ENCODE measurements at regions not wholly inside any gene's neighbourhood (a gene's known extent, or its start where the extent isn't known, plus 50 kb on each side); places are given as distances from the start of the nearest gene placed in this dataset.

DNA sequence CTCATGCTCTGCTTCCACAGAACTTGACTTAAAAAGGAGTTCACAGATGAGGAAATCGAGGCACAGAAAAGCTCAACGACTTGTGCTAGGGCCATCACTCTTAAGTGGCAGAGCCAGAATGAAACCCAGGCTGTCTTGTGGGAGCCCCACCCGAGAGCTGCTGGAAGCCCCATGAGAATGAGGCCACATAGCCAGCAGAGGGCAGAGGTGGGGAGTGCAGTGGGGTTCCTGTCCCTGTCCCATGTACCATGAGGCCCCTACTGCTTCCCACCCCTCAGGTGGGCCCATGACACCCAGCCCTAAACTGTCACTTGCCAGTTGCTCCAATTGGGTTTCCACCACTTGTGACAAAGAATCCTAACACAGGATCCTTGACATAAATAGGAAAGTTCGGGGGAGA lies 175.9 kb downstream of the IRS2 start:
- ChIA-PET CTCF (no interaction called here), POLR2A (ENCODE audit: unreplicated experiment) (no interaction called here)
- TF ChIP-seq EZH2 (IDR thresholded peaks at IDR 0.05; ENCODE audit: low read depth) = no peak
- TF ChIP-seq, protein P1, sequence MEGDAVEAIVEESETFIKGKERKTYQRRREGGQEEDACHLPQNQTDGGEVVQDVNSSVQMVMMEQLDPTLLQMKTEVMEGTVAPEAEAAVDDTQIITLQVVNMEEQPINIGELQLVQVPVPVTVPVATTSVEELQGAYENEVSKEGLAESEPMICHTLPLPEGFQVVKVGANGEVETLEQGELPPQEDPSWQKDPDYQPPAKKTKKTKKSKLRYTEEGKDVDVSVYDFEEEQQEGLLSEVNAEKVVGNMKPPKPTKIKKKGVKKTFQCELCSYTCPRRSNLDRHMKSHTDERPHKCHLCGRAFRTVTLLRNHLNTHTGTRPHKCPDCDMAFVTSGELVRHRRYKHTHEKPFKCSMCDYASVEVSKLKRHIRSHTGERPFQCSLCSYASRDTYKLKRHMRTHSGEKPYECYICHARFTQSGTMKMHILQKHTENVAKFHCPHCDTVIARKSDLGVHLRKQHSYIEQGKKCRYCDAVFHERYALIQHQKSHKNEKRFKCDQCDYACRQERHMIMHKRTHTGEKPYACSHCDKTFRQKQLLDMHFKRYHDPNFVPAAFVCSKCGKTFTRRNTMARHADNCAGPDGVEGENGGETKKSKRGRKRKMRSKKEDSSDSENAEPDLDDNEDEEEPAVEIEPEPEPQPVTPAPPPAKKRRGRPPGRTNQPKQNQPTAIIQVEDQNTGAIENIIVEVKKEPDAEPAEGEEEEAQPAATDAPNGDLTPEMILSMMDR (conservative IDR thresholded peaks at IDR 0.05) = peak; percentile 52
- Histone ChIP-seq H3K36me3 (ENCODE audit: low read depth) (no peaks in the 10 kb centered on the region), H3K9me2 (ENCODE audit: insufficient read depth) (no peaks in the 10 kb centered on the region), H3K4me3 (no peak overlapping the region), H3K4me2 (no peak overlapping the region), H3K27ac (no peak overlapping the region), H3F3A (ENCODE audit: insufficient read depth, low read depth) (no peaks in the 10 kb centered on the region), H3K79me2 (ENCODE audit: low read depth) (no peaks in the 10 kb centered on the region), H3K9me3 (ENCODE audit: insufficient read depth, low read depth) (no peaks in the 10 kb centered on the region), H2AFZ (no peak overlapping the region), H3K4me1 (replicated peaks; ENCODE audit: insufficient read depth) (peaks cover 14% of the 10 kb centered on the region), H3K27me3 (ENCODE audit: insufficient read depth, low read depth) (no peaks in the 10 kb centered on the region), H4K20me1 (ENCODE audit: insufficient read depth) (no peaks in the 10 kb centered on the region)
- BruUV-seq (replicated peaks) = no TSS peak
- DNase-seq = peak; percentile 18 to 26
- intact Hi-C loops (cut with micrococcal nuclease; ENCODE audit: unreplicated experiment) = no loop called here

DNA sequence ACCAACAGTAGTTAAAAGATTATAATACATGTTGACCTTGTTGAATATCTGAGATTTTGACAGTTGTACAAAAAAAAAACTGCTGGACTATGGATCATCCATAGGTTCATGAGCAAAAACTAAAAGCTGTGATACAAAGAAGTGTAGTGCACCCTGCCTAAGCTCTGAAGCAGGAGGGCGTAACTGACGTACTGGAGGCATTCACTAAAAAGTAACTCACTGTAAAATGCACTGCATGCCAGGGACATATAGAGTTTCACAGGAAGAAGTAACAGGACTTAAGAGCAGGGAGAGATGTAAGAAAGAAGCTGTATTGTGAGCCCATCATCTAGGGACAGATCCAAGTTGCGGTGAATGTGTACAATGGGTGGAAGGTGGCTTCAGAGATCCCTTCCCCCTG lies 177.9 kb downstream of the IRS2 start:
- BruUV-seq (replicated peaks) = no TSS peak
- no peaks in the 10 kb centered on the region for H3K79me2 ChIP-seq (ENCODE audit: low read depth)
- no peak for DNase-seq
- intact Hi-C loops (cut with micrococcal nuclease; ENCODE audit: unreplicated experiment) = loop anchor here (10.0 kb wide), 1 partner anchor 464 kb away; no protein-coding TSS in a partner anchor
- no peak overlapping the region for H3K27ac ChIP-seq
- TF ChIP-seq EZH2 (IDR thresholded peaks at IDR 0.05; ENCODE audit: low read depth) = no peak
- TF ChIP-seq, protein P1 (conservative IDR thresholded peaks at IDR 0.05) = no peak
- no peaks in the 10 kb centered on the region for H3K27me3 ChIP-seq (ENCODE audit: insufficient read depth, low read depth)
- CTCF ChIA-PET = no interaction called here
- H3K9me2 ChIP-seq (ENCODE audit: insufficient read depth) = no peaks in the 10 kb centered on the region
- H3K4me2 ChIP-seq = no peak overlapping the region
- no peaks in the 10 kb centered on the region for H3K36me3 ChIP-seq (ENCODE audit: low read depth)
- H4K20me1 ChIP-seq (ENCODE audit: insufficient read depth) = no peaks in the 10 kb centered on the region
- no peaks in the 10 kb centered on the region for H3F3A ChIP-seq (ENCODE audit: insufficient read depth, low read depth)
- H3K4me1 ChIP-seq (replicated peaks; ENCODE audit: insufficient read depth) = peaks cover 14% of the 10 kb centered on the region
- no peak overlapping the region for H3K4me3 ChIP-seq
- H2AFZ ChIP-seq = no peak overlapping the region
- POLR2A ChIA-PET (ENCODE audit: unreplicated experiment) = no interaction called here
- no peaks in the 10 kb centered on the region; the same call in 1 of the 2 replicates for H3K9me3 ChIP-seq (ENCODE audit: insufficient read depth, low read depth)

DNA sequence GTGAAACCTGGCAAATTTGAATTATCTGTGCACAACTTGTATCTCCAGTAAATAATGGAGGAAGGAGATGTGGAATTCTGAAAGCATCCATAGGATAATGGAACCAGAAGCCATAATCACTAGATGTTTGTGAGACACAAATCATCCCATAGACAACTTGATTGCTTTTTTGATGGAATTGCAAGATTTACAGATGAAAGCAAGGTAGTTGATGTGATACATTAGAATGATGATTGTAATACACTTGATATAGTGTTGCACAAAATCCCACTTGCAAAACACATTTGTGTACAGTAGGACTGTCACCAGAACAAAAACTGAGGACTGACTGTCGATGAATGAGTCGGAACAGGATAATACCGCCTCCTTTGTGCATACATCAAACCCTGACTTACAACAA lies 178.3 kb downstream of the IRS2 start:
- Histone ChIP-seq H3K36me3 (ENCODE audit: low read depth) (no peaks in the 10 kb centered on the region), H3K4me3 (no peak overlapping the region), H3K27me3 (ENCODE audit: insufficient read depth, low read depth) (no peaks in the 10 kb centered on the region), H4K20me1 (ENCODE audit: insufficient read depth) (no peaks in the 10 kb centered on the region), H3K9me2 (ENCODE audit: insufficient read depth) (no peaks in the 10 kb centered on the region), H3K9me3 (ENCODE audit: insufficient read depth, low read depth) (no peaks in the 10 kb centered on the region; the same call in 1 of the 2 replicates), H3K4me2 (no peak overlapping the region), H3F3A (ENCODE audit: insufficient read depth, low read depth) (no peaks in the 10 kb centered on the region), H3K79me2 (ENCODE audit: low read depth) (no peaks in the 10 kb centered on the region), H2AFZ (no peak overlapping the region), H3K4me1 (replicated peaks; ENCODE audit: insufficient read depth) (peaks cover 11% of the 10 kb centered on the region), H3K27ac (no peak overlapping the region)
- ChIA-PET CTCF (no interaction called here), POLR2A (ENCODE audit: unreplicated experiment) (no interaction called here)
- intact Hi-C loops (cut with micrococcal nuclease; ENCODE audit: unreplicated experiment) = loop anchor here (10.0 kb wide), 1 partner anchor 463 kb away; no protein-coding TSS in a partner anchor
- TF ChIP-seq EZH2 (IDR thresholded peaks at IDR 0.05; ENCODE audit: low read depth) = no peak
- TF ChIP-seq, protein P1 (conservative IDR thresholded peaks at IDR 0.05) = no peak
- peak in 1 of 2 experiments; percentile 12 for DNase-seq
- BruUV-seq (replicated peaks) = no TSS peak
